HG02938 (cell line): ENCODE measurements at regions not wholly inside any gene's neighbourhood (a gene's known extent, or its start where the extent isn't known, plus 50 kb on each side); places are given as distances from the start of the nearest gene placed in this dataset.

Experiments
- ATAC-seq: cut with Tn5 transposase; IDR thresholded peaks from one replicate; pipeline ENCODE4 v1.9.1; 2021; ENCODE audit warnings: mild to moderate bottlenecking, moderate library complexity; ENCODE audit not compliant: unreplicated experiment

DNA sequence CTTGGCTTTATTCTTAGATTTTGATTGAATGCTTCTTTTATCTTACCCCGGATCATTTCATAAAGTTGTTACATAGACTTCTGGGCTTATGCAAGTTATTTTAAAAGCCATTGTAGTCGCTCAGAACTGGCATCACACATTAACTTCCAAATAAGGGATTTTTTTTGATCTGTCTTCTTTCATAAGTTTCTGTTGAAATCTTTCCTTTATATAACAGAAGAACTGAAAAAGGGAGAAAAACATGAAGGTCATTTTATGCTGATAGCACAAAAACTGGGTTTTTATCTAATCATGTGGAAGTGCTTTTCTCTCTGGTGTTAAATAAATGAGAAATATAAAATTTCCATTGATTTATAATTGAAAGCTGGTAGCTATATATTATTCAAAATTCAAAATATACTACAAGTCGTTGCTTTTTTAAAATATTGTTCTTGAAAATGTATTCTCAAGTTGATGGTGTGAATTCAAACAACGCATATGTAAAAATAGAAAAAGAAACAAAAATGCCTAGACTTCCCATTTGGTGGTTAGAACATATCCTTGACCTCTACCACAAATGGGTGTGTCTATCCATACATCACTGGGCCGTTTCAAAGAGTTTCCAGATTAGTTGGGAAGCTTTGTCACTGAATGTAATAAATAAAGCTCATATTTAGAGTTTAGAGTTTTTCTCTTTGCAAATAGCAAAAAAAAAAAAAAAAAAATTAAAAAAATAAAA lies 258.3 kb upstream of the ZPLD1 start:
- no peak for ATAC-seq

DNA sequence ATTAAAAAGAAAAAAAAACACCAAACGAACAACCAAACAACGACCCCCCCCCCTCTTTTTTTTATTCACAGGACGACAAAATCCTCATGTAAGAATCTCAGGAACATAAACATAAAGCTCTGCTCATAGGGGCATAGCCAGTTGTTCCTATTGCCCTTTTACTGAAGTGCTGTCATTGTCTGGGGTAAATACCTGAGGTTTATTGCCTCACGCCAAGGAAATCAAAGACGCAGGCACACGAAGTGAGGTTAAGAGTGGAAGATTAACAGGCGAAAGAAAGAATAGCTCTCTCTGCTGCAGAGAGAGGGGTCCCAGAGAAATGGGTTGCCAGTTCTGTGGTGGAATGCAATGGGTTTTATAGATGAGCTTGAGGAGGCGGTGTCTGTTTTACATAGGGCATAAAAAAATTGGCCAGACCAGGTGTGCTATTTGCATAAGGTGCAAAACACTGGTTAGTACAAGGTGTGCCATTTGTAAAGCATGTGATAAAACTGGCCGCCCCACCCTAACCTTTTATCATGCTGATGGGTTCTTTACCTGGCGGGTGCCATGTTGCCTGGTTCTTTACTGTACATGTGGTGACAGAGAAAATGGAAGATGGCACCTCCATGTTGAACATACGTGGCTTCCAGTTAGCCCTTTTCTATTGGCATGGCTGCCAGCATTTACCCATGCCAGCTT lies 257.6 kb upstream of the ZPLD1 start:
- no peak for ATAC-seq

DNA sequence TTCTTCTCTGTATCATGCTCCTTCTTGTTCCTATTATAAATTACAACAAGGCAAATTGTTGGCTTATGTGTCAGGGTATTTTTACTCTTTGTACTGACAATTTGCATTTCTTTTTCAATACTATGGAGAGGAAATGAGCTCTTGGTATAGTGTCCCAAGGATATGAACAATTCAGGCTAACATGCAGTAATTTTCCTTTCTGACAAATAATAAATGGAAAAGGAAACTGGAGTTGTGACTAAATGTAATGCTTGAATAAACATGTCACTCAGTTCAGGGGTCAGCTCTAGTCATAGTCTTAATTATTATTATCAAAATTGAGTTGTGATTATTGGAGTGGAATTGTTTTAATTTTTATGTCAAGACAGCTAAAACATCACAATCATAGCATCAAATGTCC lies 256.0 kb upstream of the ZPLD1 start:
- ATAC-seq = no peak

DNA sequence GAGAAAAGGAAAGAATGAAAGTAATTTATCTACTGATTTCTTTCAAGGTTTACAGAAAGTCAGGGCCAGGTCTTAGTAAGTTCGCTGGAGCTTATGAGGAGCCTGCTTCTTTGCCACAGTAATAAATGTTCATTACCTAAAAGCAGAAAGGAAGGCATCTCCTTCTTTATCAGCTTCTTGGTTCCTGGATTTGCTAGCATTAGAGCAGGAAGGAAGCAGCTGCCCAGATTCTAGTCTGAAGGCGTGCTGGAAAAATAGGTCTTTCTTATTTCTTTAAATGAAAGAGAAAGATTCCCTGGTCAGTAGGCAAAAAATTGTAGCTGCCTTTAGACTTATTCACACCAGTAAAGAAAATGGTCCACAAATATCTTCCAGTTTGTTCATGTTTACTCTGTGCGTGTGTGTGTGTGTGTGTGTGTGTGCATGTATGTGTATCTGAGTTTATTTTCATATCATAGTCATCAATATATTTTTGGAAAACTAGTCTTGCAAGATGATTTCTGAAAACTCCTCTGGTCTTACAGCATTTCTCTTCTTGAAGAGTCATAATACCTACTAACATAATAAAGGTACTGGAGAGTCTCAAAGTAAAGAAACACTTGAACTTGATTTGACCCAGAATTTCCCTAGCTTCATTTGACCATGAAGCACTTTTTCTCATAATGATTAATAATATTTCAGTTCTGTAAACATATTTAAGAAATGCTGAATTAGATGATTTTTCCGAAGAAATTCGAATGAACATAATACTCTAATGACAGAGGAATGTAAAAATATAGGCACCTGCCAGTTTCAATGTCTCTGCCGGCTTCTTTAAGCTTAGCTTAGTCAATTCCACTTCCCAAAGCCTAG lies 255.3 kb upstream of the ZPLD1 start:
- ATAC-seq = peak; percentile 73

DNA sequence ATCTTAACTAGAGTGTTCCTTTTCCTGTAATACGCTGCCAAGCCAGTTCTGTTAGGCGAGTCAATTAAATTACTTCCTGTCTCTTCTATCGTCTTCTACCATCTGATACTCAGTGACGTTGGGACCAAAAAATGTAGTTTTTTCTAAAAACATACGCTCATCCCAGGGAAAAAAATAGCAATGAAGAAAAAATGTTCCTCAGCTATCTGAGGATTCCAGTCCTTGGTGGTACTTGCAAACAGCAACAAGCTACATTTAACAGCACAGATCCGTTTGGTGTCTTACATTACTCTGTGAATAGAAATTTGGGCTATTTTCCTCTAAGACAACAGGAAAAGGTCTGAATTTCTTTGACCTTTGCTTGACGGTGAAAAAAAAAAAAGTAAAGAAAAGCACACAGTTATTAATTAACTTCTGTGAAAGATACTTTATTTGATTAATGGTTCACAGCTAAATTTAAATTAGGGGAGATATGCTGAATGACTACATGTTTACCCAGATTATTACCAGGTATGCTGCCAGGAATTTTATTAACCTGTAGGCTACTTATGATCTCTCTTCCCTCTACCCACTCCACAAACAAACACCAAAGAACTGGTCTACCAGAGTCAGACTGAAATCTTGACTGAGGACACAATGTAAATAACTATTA lies 254.4 kb upstream of the ZPLD1 start:
- ATAC-seq = no peak

DNA sequence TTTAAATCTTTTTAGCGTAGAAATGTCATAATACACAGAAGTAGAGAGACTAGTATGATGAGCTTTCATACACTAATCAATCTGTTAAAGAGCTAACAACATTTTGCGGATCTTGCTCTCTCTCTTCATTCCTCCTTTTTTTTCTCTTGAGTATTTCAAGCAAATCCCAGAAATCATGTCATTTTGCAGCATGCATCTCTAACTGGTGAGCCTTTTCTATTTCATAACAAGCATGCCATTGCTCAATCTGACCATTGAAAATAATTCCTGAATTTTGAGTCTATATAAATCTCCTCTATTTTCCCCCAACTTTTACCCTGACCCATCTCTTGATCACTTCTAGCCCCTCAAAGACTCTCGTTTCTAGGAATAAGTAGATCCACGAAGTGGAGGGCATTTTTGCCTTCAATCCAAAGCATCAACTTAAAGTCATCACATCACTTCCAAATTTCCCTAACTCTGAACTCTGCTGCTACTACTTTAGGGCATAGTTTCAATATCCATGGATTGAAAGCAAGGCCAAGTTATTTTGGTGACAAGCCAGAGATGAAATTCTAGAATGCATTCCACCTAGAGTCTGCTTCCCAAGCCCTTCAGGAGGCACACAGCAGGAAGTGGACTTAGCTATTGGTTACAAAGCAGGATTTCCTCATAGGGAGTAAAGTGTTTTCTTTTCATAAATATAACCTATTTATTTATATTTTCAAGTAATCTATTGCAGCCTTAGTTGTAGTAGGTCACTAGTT lies 253.5 kb upstream of the ZPLD1 start:
- ATAC-seq = no peak

DNA sequence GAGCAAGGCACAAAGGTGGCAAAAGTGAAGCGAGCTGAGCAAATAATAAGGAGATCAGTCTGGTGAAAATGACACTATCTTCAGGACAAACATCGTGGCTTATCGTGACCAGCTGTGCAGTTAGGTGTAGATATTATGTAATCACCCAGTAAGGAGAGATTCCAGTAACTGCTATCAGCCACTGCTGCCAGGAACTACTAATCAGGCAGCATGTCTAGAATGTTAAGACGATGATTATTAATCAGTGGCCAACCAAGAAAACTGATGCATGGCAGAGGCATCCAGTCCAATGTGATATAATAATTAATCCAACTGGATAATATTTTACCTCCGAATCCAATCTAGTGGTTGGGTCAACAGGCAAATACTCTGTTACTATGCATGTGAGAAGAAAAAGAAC lies 252.7 kb upstream of the ZPLD1 start:
- no peak for ATAC-seq

DNA sequence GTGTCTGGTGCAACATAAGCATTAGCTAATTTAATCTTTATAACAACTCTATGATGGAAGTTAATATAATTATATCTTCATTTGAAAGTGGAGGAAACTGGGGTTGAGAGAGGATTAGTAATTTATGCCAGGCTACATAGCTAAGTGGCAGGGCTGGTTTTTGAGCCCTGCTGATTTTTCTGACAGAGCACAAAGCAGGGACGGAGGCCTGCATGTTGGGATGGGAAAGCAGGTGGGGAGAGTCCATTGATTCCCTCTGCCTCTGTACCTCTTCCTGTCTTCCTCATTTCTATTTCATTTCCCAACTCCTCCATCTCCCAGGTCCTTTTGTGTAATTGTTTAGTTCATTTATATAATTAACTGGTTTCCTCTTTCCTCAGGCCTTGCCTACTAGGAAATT lies 251.6 kb upstream of the ZPLD1 start:
- ATAC-seq = no peak

DNA sequence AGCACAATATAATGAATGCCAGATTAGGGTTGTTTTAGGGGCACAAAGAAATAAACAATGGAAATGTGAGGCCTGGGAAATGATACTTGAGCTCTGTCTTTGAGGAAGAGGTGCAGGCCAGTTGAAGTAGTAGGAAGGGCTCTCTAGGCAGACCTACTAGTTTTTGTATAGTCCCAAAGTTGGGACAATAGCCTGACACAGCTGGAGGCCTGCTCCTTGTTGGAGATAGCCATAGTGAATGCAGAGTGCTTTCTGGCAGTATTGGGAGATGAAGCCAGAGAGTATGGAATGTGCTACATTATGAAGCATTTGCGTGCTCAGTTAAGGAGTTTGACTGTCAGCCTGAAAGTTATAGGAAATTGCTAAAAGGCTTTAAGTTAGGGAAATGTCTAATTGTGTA lies 251.2 kb upstream of the ZPLD1 start:
- ATAC-seq = no peak

DNA sequence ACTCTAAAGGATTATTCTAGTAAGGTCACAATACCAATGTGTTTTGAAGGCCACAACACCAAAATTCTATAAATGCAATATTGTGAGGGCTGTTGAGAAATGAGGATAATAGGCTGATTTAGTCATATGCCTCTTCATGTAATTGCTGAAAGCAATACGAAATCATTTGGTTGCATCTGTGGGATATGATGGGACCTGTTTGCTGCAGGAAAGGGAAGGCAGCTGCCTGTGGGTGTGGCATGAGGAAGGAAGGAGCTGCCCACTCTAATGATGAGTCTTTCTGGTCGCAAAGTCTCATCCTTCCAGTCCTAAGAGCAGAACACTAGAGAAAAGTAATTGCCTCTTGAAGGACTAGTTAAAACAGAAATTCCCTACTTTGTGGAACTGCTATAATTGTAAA lies 245.3 kb upstream of the ZPLD1 start:
- ATAC-seq = no peak

DNA sequence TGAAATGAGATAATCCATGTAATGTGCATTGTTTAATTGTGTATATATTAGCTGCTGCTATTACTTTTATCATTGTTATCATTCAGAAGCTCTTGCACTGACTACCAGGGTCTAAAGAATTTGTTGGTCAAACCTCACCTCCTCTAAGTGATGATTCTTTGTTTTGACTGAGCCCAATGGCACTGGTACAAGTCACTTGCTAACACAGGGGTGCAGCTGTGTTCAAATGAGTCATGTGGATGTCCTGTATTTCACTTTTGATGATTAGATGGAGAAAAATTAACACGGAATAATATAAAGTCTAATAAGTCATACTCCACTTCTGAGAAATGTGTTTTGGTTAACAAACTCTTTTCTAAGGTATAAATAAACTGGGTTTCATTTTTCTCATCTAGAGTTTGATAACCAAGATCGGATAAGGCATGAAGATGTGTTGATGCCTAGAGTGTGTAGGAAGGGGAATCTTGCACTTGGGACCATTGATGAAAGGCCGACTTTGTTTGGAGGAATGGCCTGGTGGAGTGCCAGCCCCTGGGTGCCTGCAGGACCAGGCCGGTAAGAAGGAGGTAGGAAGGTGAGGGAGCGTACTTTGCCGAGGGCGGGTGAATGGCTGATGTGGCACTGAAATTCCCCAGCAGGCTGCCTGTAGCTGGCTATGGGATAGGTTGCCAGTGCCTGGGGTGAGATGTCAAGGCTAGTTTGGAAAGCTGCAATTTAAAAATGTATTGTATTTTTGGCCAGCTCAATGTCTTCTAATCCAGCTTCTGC lies 244.7 kb upstream of the ZPLD1 start:
- no peak for ATAC-seq

DNA sequence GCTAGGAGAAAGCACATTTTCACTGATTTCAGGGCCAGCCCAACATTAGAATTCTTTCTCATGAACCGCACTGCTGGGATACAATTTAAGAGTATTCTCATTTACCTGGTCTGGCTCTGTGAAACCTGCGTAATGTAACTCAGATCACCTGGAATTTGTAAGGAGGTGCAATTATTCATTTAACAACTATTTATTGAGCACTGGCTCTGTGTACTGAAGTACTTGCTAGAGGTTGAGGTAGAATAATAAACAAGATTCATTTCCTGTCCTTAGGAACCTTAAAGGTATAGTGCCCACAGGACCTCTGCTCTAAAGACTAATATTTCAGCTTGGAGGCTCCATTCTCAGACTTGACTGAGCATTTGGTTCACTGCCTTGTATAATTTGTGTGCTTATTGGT lies 242.2 kb upstream of the ZPLD1 start:
- ATAC-seq = no peak

DNA sequence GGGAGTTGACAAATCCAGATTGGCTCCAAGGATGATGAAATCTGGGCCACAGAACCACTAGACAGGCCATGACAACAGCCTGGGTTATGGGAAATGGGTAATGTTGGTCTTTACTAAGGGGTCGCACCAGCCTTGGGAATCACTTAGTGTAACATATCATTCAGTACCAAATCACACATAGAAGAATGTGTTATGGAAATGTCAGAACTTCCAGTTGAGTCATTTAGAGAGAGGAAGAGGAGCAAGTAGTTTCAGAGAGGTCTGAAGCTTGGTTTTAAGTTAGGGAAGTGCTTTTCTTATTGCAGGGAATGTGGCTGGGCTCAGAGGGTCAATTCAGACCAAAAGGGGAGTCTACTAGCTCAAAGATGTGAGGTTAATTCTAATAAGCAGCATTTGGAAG lies 241.6 kb upstream of the ZPLD1 start:
- ATAC-seq = no peak

DNA sequence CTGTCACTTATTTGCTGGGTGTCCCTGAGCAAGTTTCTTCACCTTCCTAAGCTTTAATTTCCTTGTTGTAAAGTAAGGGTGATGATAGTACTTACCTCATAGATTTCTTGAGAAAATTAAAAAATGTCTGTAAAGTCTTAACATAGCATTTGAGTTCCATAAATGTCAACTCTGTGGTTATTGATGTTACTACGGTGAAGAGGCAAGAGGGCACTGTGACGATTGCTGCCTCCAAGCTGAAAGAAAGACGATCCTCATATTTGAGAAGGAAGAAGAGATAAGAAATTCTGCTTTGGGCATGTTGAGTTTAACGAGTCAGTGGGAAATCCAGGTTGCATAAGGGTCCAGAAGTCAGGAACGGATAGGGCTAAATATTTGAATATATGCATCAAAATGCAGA lies 240.8 kb upstream of the ZPLD1 start:
- no peak for ATAC-seq

DNA sequence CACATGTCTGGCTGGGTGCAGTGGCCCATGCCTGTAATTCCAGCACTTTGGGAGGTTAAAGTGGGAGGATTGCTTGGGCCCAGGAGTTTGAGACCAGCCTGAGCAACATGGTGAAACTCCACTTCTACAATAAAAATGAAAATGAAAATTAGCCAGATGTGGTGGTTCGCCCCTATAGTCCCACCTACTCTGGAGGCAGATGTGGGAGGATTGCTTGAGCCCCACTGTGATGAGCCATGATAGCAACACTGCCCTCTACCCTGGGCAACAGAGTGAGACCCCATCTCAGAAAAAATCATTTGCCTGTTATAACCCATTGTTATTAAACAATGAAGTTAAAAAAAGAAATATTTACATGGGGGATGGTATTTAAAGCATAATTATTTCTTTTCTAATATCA lies 240.1 kb upstream of the ZPLD1 start:
- ATAC-seq = no peak

DNA sequence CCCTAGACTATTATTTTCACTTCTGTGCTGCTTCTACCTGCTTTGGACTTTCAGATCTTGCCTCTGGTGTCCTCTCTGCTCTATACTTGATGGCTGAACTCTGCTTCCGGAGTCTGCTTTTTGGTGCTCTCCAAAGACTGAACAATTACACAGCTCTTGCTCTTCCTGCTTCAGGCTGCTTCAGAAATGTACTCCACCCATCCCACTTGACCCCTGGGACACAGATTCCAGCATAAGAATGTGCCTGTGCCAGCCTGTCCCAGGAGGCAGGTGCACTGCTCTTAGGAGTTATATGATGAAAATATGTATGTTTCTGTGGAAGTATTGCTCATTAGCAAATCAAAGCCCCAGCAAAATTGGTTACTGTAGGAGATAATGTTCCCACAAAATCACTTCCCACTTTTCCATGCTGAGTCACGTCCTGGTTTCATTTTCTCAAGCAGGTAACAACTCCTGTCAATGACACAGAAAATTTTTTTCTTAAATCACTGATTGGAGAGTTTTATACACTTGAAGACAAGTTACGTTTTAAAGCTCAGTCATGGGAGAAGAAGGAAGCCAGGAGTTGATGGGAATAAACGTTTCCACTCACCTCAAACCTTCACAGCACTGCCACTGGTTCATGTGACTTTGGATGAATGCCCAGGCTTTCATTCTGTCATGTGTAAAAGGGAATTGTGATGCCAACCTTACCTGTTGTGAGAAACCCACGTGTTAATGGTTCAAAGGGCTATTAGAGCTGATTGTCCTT lies 239.4 kb upstream of the ZPLD1 start:
- no peak for ATAC-seq

DNA sequence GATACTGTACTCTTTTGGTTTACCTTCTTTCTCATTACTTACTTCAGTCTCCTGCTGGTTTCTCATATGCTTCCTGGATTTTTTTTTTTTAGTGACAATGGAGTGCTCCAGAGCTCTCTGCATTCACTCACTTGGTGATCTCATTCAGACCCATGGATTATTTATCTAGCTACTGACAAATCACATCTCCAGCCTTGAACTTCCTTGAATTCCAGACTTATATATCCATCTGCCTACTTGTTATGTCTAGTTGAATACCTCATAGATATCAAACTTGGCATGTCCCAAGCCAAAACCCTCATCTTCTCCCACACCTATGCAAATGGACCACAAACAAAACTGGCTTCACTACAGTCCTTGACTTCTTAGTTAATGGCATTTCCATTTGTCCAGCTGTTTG lies 234.7 kb upstream of the ZPLD1 start:
- no peak for ATAC-seq

DNA sequence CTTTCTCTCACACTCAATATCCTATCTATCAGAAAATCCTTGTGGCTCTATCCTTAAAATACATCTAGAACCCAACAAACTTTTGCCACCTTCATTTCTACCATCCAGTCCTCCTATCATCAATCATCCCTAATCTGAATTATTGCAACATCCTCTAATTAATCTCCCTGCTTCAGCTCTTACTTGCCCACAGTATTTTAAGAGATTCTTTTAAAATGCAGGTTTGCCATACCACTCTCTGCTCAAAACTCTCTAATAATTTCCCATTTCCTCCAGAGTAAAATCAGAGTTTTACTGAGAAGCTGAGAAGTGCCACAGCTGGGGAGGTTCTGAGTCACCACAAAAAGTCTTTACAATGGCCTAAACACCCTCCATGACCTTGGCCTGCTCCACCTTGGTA lies 234.3 kb upstream of the ZPLD1 start:
- ATAC-seq = no peak

DNA sequence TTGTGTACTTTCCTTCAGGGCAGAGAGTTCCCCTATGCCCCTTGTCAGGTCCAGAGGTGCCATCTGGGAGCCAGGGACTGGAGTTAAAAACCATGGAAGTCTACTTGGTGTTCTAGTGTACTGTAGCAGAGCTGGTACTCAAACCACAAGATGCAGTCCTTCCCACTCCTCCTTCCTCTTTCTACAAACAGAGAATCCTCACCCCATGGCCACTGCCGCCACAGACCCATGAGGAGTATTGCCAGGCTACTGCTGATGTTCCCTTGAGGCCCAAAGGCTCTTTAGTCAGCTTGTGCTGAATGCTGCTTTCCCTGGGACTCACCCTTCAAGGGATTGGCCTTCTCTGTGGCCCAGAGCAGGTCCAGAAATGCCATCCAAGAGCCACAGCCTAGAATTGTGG lies 229.2 kb upstream of the ZPLD1 start:
- ATAC-seq = no peak
